Fibroblast of skin of right quadriceps (primary cell): ENCODE measurements at regions not wholly inside any gene's neighbourhood (a gene's known extent, or its start where the extent isn't known, plus 50 kb on each side); places are given as distances from the start of the nearest gene placed in this dataset.
A peak's percentile ranks its signal among the peaks of the same experiment; 100 is the strongest.
"Not testable (repeated sequence)": the region's sequence is repeated elsewhere in the genome, so short reads cannot be mapped to it uniquely, and the experiment has no call there.

Source experiments
- DNase-seq: peaks from one replicate; pipeline ENCODE4 v3.0.0-alpha.2; 2013

DNA sequence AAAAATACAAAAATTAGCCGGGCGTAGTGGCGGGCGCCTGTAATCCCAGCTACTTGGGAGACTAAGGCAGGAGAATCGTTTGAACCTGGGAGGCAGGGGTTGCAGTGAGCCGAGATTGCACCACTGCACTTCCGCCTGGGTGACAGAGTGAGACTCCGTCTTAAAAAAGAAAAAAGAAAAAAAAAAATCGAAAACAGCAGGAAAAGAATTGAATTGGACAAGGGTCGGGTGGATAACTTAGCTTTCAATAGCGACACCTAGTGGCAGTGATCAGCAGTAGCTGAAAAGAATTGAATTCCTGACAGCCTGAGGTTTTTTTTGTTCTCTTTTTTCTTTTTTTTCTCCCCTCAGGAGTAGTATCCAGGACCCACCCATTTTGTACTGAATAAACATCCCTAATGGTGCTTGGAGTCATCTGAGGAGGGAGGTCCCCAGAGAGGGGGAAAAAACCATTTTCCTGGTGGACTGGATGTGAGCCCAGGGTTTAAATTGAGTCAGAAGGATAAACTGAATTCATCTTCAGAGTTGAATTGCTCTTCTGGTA is 55.1 kb downstream of the CYCS start:
- peak; percentile 83 for DNase-seq

DNA sequence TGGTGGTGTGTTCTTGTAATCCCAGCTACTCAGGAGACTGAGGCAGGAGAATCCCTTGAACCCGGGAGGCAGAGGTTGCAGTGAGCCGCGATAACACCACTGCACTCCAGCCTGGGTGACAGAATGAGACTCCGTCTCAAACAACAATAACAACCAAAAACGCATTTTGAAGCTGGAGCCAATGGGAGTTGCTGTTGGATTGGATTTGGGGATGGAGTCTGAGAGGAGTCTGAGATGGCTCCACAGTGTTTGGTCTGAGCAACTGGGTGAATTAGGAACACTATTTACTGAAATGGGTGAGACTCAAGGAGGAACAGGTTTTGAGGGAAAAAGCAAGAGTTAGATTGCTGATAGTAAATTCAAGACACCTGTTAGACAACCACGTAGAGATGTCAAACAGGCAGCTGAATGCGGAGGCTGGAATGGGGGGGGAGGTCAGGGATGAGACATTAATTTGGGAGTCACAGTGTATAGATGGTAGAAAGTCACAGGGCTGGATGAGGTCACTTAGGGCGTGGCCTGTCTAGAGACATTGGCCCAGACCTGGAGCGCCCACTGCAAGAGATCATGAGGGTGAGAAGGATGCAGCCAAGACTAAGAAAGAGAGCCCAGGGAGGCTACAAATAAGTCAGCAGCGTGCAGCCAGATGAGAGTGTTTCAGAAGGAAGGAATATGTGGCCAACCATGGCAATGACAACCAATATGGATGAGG is 56.4 kb downstream of the CYCS start:
- no peak for DNase-seq

DNA sequence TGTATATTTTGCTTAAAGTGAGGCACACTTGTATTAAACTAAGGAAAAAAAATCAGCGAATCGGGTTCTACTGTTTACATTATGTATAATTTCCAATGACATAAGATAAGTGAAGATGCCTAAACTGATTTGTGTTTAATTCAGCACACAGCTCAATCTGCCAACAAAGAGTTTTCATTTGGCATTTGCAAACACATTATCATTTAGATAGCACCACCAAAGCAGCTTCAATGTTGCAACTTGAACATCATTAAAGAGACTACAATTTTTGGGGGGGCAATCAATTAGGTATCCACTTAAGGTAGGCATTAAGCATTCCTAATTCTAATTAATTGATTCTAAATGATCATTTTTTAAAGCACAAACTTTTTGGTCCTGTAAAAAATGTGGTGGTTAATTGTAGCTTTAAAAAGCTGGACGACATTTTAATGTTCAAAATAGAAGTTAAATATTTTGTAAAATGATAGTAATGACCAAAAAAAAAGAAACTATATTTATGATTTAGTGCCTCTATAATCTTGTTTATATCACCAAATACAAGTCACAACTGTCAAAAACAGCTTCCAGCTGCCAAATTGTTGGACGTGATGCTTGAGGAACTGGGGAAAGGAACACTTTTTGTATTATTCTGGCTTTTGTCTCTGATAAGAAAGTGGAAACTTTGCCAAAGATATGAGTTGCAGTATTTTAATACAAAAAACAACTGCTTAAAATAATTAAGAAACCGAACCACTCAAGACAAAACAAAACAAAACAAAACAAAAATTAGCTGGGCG is 57.1 kb downstream of the CYCS start:
- DNase-seq, result no peak

DNA sequence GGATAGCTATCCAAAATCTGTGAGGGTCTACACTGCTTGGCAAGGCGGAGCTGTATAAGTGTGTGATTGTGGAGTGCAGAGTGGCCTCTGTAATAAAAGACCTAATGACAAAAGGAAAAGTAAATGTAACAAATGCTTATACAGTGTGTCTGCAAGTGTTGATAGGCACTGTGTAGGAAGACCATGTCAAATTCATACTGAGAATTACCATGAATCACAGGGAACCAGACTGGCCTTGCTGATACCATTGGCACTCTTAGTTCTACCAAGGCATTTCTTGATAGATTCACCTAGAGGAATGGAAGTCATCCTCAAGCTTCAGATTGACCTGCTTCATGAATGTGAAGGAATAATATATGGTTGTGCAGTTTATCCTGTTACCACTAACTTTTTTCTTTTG is 58.8 kb downstream of the CYCS start:
- DNase-seq, result no peak

DNA sequence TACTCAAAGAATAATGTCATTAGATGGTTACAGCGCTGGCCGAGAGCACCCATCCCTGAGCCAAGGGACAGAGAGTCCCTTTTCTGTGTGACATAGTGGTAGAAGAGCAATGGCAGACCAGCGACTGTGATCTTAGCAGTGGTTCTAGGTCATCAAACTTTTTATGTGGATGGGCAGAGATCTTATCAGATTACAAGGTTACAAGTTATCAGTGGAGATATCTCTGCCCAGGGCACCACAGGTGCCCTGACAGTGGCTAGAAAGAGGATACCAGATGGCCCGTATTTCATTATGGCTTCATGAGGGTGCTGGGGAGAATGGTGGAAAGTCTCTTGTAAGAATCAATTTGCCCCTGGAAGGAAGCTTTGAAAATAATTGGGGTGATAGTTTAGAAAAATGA is 62.7 kb downstream of the CYCS start:
- no peak for DNase-seq

DNA sequence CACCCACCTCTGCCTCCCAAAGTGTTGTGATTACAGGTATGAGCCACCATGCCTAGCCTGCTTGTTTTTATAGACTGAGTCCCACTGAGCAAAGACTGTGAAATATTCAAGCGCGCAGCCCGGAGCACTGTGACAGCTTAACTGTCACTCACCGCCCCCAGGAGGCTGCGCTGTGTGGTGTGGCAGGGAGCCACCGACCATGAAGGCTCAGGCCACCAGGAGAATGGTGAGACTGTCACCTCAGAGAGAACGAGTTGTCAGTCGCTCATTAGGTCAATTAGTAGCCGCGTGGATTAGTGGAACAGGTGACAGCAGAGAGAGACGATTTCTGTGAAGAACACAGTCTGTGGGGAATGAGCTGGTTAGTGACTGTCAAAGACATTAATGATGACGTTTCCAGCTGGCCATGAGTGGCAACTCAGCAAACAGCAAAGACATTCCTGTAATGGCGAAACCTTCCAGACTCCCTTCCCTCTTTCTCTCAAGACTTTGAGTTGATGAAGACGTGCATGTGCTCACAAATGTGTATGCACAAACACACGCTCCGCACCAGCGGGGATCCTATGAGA is 64.5 kb downstream of the CYCS start:
- DNase-seq, result no peak

DNA sequence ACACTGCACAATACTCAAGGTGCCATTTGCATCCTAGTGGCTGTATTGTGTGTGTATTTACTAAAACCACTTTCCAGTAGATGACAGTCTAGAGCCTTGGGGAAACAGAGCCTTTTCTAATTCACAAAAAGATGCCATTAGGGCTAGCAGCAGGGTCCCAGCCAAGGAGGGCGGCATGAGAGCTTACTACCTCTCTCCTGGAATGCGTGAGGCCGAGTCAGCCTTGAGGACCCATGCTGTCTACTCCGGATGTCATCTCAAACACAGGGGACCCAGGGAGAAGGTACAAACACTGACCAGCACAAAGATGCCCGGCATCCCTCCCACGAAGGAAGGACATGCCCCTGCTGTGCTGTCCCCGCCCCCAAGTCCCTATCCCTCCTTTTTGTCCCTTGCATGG is 65.5 kb downstream of the CYCS start:
- no peak for DNase-seq

DNA sequence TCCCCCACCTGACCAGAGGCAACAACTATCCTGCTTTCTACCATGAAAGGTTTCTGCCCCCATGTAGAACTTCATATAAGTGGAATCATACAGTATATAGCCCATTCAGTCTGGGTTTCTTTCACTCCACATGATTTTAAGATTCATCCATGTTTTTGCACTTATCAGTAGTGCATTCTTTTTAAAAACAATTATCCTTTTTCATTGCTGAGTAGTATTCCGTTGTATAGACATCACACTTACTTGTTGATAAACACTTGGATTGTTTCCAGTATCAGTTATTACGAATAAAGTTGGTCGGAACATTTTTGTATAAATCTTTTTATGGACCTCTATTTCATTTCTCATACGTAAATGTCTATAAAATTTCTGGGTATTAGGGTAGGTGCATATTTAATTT is 68.7 kb downstream of the CYCS start:
- DNase-seq, result no peak

DNA sequence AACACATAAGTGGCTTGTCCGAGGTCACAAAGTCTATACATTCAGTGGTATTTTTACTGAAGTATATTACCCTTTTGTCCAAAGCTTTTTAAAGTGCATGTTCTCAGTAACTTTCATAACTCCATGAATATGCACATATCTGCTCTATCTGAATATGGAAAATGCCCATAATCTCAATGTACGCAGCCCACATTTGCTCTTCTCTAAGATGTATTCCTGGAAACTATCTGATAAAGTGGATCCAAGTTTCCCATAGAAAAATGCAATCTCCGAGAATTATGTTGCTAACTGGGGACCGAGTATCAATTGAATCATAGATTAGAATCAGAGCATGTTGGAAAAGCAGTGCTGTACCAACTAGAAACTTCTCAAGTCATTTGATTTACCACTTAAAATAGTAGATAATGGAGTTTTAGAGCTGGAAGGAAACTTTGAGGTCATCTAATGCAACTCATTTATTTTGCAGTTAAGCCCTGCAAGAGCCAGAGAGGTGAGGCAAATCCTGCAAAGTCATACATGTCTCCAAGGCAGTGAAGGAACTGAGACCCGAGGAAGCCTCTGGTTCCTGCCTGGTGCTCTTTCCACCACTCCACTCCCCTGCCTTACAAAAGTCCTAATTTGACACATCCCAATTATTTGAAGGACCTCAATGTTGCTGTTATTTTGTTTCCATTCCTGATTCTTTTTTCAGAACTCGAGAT is 69.4 kb downstream of the CYCS start:
- no peak for DNase-seq

DNA sequence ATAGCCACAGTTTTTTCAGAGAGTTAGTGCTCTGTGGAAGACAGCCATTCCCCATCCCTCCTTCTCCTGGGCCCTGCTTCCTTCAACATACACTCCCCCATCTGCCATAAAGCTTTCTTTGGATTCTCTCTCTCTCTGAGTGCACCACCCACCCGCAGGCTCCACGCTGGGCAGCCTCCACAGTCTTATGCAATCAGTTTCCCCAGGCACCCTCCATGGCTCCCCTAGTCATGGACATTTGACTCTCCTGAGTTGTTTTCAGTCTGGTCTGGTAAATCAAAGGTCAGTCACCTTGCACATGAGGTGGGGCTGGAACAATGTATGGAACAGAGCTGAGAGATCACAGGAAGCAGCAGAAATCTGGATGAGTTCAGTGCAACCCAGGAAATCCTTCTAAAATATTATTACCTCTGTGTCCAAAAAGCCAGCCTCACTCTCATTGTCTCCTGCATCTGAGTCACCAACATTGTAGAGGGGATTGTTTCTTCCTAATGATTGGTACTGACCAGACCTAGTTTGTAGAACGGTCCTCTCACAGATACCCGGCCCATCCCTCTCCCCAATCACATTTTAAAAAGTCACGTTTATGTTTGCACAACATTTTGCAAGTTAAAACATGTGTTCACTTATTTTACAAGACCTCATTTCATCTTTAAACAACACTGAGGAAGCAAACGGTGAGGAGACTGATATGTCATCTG is 70.1 kb downstream of the CYCS start:
- DNase-seq, result no peak

DNA sequence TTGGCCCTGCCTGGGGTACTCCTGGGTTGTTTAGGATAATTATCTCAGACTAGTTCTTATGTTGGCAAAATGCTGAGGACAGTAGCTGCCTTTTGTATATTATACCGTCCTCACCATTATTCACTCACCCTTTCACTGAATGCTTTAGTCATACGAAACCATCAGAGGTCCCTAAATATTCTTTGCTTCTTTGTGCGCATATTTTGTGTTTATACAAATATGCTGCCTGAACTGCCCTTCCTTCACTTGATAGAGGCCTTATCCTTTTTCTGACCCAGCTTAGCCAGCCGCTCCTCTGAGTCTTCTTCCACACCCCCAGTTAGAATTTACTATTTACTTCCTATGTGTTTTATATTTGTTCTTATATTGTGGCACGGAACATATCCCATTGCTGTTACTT is 70.2 kb upstream of the OSBPL3 start:
- no peak for DNase-seq

DNA sequence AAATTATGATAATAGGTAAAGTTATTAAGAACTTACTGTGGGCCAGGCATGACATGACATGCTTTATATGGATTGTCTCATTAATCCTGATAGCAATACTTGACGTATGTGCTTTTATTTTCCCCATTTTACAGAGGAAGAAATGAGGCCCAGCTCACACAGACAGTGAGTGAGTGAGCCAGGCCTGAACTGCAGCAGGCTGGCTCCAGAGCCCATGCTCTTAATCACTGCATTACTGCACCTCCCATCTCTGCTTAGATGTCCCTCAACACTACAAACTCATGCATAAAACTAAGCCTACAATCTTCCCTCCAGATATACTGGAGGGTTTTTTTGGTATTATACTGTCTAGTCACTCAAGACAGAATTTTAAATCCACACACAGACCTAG is 68.5 kb upstream of the OSBPL3 start:
- DNase-seq, result no peak

DNA sequence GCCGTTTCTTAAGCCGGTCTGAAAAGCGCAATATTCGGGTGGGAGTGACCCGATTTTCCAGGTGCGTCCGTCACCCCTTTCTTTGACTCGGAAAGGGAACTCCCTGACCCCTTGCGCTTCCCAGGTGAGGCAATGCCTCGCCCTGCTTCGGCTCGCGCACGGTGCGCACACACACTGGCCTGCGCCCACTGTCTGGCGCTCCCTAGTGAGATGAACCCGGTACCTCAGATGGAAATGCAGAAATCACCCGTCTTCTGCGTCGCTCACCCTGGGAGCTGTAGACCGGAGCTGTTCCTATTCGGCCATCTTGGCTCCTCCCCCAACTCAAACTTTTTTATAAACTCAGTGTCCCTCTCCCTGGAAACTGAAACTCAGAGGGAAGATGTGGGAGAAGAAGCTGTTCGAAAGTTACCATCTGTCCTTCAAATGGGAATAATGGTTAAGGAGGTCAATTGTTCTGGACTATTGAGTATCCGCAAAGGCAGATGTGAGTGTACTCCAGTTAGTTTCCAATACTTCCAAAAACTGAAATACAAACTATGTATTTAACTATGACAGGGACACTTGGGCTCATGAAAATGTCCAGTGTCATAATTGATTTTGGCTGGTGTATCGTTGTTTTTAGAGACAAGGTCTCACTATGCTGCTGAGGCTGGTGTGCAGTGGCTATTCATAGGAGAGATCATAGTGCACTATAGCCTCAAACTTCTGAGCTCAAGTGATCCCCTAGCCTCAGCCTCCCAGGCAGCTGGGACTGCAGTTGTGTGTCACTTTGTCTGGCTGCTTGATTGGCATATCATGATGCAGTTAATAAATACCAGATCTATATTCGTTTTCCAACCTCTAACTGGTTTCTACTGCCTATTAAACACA is 67.8 kb upstream of the OSBPL3 start:
- not testable (repeated sequence) for DNase-seq

DNA sequence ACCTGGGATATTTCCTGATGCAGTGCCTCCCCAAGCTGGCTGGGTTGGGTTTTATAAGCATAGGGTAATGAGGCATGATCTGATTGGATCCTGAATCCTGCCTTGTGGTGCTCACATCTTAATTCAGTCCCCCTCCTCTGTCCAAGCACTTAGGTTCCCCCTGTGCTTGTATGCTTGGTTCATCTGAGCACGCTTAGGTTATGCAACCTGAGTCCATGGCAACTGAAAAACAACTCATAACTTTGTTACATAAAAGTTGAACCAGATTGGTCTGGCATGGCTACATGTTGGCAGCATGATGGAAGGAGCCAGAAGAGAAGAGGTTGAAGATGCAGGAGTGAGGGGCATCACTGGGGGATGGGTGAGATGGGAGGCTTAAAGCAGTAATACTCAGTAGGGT is 57.3 kb upstream of the OSBPL3 start:
- no peak for DNase-seq

DNA sequence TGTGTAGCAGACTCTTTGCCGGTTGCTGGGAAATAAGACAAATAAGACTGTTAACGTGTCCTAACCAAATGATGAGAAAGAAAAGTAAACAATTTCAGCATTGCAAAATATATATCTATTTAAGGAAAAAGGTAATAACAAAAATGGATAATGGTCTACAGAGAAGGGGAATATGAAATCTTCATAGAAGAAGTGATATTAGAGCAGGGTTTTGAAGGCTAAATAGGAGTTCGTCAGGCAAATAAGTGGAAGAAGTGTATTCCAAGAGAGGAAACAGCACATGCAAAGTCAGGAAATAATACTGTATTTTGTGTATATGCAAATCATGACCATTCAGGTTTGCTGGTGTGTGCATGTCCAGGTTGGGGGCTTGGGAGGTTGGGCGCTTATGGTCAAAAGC is 55.3 kb upstream of the OSBPL3 start:
- no peak for DNase-seq

DNA sequence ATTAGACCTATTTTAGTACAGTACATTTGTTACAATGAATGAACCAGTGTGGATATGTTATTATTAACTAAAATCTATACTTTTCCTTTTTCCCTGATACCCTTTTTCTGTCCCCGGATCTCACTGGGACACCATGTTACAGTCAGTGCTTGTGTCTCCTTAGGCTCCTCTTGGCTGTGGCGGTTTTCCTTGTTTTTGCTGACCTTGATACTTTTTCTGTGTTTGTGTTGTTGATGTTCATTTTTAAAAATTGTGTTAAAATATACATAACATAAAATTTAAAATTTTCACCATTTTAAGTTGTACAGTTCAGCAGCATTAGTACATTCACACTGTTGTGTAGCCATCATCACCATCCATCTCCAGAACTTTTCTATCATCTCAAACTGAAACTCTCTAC is 54.2 kb upstream of the OSBPL3 start:
- DNase-seq, result no peak

DNA sequence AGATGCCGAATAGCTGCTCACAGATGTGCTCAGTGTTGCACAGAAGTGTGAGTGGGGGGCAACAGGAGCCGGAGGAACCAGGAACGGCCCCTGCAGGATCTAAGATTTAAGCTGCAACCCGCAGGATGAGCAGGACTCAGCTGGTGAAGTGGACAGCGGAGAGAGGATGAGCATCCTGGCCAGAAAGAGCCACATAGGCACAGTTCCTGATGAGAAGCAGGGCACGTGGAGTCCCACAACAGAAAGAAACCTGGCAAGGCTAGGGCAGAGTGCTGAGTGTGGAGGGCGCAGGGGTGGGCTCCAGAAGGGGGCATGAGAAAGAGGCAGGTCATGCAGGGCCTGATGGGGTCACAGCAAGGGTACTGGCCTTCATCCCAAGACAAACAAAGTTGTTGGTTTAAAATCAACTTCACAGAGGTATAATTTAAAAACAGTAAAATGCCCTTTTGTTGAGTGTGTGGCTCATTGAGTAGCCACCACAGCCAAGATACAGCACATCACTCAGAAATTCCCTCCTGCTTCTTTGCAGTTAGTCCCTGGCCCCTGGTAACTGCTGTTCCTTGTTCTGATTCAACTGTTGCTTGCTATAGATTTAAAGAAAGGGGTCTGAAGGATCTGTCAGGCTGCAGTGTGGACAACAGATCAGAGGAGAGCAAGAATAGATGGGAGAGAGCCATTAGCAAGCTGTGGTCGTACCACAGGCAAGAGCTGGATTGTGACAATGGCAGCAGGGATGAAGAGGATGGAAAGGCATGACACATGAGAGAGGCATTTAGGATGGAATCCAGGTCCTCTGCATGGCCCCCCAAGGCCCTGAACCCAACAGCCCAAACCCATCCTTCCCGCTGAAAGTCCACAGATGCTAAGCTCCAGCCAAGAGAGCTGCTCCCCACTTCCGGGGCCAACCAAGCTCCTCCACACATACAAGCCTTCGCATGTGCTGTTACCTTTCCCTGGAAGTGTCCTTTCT is 53.1 kb upstream of the OSBPL3 start:
- DNase-seq, result no peak

DNA sequence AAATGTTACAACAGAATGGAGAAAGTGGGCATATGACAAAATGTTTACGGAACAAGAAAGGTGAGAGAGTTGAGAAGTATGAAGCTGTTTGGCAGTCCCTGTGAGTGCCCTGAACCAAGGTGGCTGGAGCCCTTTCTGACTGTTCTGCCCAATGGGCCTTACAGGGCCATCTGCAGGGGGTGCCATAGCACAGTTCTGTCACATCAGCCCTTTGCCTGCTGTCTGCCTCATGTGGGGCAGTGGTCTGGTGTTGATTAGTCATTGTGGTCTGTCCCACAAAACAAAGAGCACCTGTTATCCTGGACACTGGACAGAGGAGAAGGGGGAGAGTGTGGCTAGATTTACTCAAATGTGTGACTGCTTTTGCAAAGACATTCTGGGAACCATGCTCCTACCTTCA is 51.5 kb upstream of the OSBPL3 start:
- no peak for DNase-seq

DNA sequence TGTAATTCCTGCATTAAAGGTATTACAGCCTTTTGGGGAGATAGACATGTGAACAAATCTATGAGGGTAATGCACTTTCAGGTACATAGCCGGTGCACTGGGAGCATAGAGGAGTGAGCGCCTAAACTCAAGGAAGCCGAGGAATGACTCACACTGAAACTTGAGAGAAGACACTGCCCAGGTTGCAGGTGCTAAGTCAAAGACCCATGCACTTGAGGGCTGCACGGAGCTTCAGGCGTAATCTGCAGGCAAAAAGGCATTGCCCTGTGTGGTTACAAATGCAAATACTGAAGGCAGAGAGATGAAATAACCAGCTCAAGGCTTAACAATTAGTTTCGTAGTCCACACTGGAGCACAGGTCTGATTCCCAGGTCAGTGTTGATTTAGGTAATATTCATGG is 51.0 kb upstream of the OSBPL3 start:
- DNase-seq, result no peak
